ENCODE measurements at regions not wholly inside any gene's neighbourhood (a gene's known extent, or its start where the extent isn't known, plus 50 kb on each side); places are given as distances from the start of the nearest gene placed in this dataset. TPM values are rescaled to one million over a fixed set of nuclear protein-coding genes. Genes with fewer than 3 reads are reported as not detected.

- Histone ChIP-seq H3K27me3 (ENCODE audit: control insufficient read depth in 2 of 2, insufficient read depth in 2 of 2, low read length in 2 of 2) (no peaks in the 10 kb centered on the region), H3K9ac (replicated peaks; ENCODE audit: extremely low read depth, insufficient read depth, low read length) (no peak overlapping the region), H3K4me1 (ENCODE audit: control insufficient read depth, extremely low read depth, insufficient read depth, low read length) (no peaks in the 10 kb centered on the region), H4K20me1 (replicated peaks; ENCODE audit: control insufficient read depth, extremely low read depth, insufficient read depth, low read length) (no peaks in the 10 kb centered on the region), H3K36me3 (ENCODE audit: control insufficient read depth in 2 of 2, extremely low read depth in 1 of 2, insufficient read depth in 2 of 2, low read length in 2 of 2) (no peaks in the 10 kb centered on the region), H3K27ac (ENCODE audit: insufficient read depth, low read depth, low read length) (no peak overlapping the region), H3K79me2 (ENCODE audit: control insufficient read depth, insufficient read depth, low read length) (no peaks in the 10 kb centered on the region), H2AFZ (ENCODE audit: low read depth, low read length) (no peak overlapping the region), H3K9me3 (replicated peaks; ENCODE audit: control insufficient read depth, insufficient read depth, low read length) (no peaks in the 10 kb centered on the region), H3K9me1 (replicated peaks; ENCODE audit: control insufficient read depth, extremely low read depth, insufficient read depth, low read length) (no peaks in the 10 kb centered on the region), H3K4me3 (replicated peaks in 1 of 3; ENCODE audit: insufficient read depth in 1 of 3, low read depth in 1 of 3, low read length in 3 of 3) (no peak overlapping the region), H3K4me2 (ENCODE audit: insufficient read depth, low read length) (no peak overlapping the region)
- intact Hi-C loops (cut with micrococcal nuclease) = no loop called here
- no peak for DNase-seq (ENCODE audit: low read depth, low spot score)
- dilution Hi-C loops (cut with MboI; ENCODE audit: extremely low pct_ligation_motif_present, low sequenced_read_pairs) = no loop called here
- BruUV-seq (replicated peaks) = no TSS peak
- FAIRE-seq = peak; percentile 33
- ChIA-PET POLR2A (no interaction called here), CTCF (interaction anchor here (1.7 kb wide), 1 partner anchor 75 kb away, joined by 4 read pairs; no protein-coding TSS in a partner anchor)
- TF ChIP-seq POLR2AphosphoS5 (IDR thresholded peaks at IDR 0.05; ENCODE audit: insufficient read depth, low read depth, low read length) (no peak), JUN (IDR thresholded peaks at IDR 0.05; ENCODE audit: borderline replicate concordance, insufficient read depth, insufficient read length, low read depth) (no peak), FOS (IDR thresholded peaks at IDR 0.05; ENCODE audit: borderline replicate concordance, insufficient read depth, low read length) (no peak)
Observed at GRCh38 chr11:86119077-86119476, 50.2 kb upstream of the PICALM start.

Small RNA genes lying in the stretch of these regions (small RNA-seq; reads per million reads assigned to genes)
- not detected for gene RNU6-560P (ENCODE audit: insufficient read depth, insufficient read length, low read depth, low replicate concordance)

Measured in endothelial cell of umbilical vein (primary cell).